Activated CD4-positive, alpha-beta T cell treated with anti-CD3 and anti-CD28 coated beads, Interleukin-2, amount 10 ng/mL, durations not matched to agents 7 days and 5 days (primary cell): ENCODE measurements at regions not wholly inside any gene's neighbourhood (a gene's known extent, or its start where the extent isn't known, plus 50 kb on each side); places are given as distances from the start of the nearest gene placed in this dataset.

ENCODE experiments used
- CTCF ChIA-PET: fragments of 350-600 bp; sonication (Branson Sonifier 250); formaldehyde crosslinking; loops from one replicate; lab custom pipeline; 2021; ENCODE audit warnings: antibody characterized with exemption; lab: Charles Lee
- POLR2A ChIA-PET: fragments of 350-600 bp; sonication (Branson Sonifier 250); formaldehyde crosslinking; loops from one replicate; lab custom pipeline; 2021; ENCODE audit warnings: antibody characterized with exemption; lab: Charles Lee
- DNase-seq: peaks from one replicate; pipeline ENCODE4 v3.0.0-alpha.2; 2020
- H3K27ac Mint-ChIP-seq: one replicate; pipeline ENCODE4 v1.8.0; 2021; ENCODE audit warnings: mild to moderate bottlenecking, moderate library complexity, mixed read lengths
- H3K27me3 Mint-ChIP-seq: one replicate; pipeline ENCODE4 v1.8.0; 2021; ENCODE audit warnings: mixed read lengths
- H3K36me3 Mint-ChIP-seq: one replicate; pipeline ENCODE4 v1.8.0; 2021; ENCODE audit warnings: low read depth, mixed read lengths
- H3K4me1 Mint-ChIP-seq: one replicate; pipeline ENCODE4 v1.8.0; 2021; ENCODE audit warnings: mixed read lengths
- H3K4me3 Mint-ChIP-seq: one replicate; pipeline ENCODE4 v1.8.0; 2021; ENCODE audit warnings: mild to moderate bottlenecking, moderate library complexity, mixed read lengths
- H3K9me3 Mint-ChIP-seq: one replicate; pipeline ENCODE4 v1.8.0; 2021; ENCODE audit warnings: mixed read lengths

GRCh38 chr3:146903927-146904326, 298.8 kb upstream of the PLSCR5 start:
- CTCF ChIA-PET = interaction anchor here (0.9 kb wide), 1 partner anchor 18 kb away, joined by 4 read pairs; no protein-coding TSS in a partner anchor
- no peaks in the 10 kb centered on the region for H3K27me3 Mint-ChIP-seq
- no peak overlapping the region for H3K4me3 Mint-ChIP-seq
- no peak for DNase-seq
- H3K9me3 Mint-ChIP-seq = peaks cover 2% of the 10 kb centered on the region
- H3K4me1 Mint-ChIP-seq = no peaks in the 10 kb centered on the region
- H3K36me3 Mint-ChIP-seq = no peaks in the 10 kb centered on the region
- no peak overlapping the region for H3K27ac Mint-ChIP-seq
- POLR2A ChIA-PET = no interaction called here

- DNase-seq = no peak
- H3K27me3 Mint-ChIP-seq = no peaks in the 10 kb centered on the region
- H3K36me3 Mint-ChIP-seq = no peaks in the 10 kb centered on the region
- no peak overlapping the region for H3K27ac Mint-ChIP-seq
- ChIA-PET CTCF (no interaction called here), POLR2A (no interaction called here)
- no peak overlapping the region for H3K4me3 Mint-ChIP-seq
- H3K9me3 Mint-ChIP-seq = no peaks in the 10 kb centered on the region
- H3K4me1 Mint-ChIP-seq = no peaks in the 10 kb centered on the region
These were observed 294.0 kb upstream of the PLSCR5 start for GRCh38 chr3:146899171-146899570.

GRCh38 chr3:146896711-146897110, 291.6 kb upstream of the PLSCR5 start:
- CTCF ChIA-PET = no interaction called here
- POLR2A ChIA-PET = no interaction called here
- no peak for DNase-seq
- H3K36me3 Mint-ChIP-seq = no peaks in the 10 kb centered on the region
- no peaks in the 10 kb centered on the region for H3K27me3 Mint-ChIP-seq
- H3K4me1 Mint-ChIP-seq = no peaks in the 10 kb centered on the region
- H3K27ac Mint-ChIP-seq = no peak overlapping the region
- H3K9me3 Mint-ChIP-seq = no peaks in the 10 kb centered on the region
- H3K4me3 Mint-ChIP-seq = no peak overlapping the region

- H3K27me3 Mint-ChIP-seq = no peaks in the 10 kb centered on the region
- no peak for DNase-seq
- H3K27ac Mint-ChIP-seq = no peak overlapping the region
- ChIA-PET CTCF (no interaction called here), POLR2A (no interaction called here)
- H3K9me3 Mint-ChIP-seq = no peaks in the 10 kb centered on the region
- H3K36me3 Mint-ChIP-seq = no peaks in the 10 kb centered on the region
- H3K4me1 Mint-ChIP-seq = no peaks in the 10 kb centered on the region
- no peak overlapping the region for H3K4me3 Mint-ChIP-seq
These were observed 290.0 kb upstream of the PLSCR5 start for GRCh38 chr3:146895026-146895749.

GRCh38 chr3:146894406-146894805, 289.3 kb upstream of the PLSCR5 start:
- CTCF ChIA-PET = no interaction called here

GRCh38 chr3:146892041-146892440, 286.9 kb upstream of the PLSCR5 start:
- ChIA-PET POLR2A (no interaction called here), CTCF (no interaction called here)
- Mint-ChIP-seq H3K36me3 (no peaks in the 10 kb centered on the region), H3K4me3 (no peak overlapping the region), H3K4me1 (no peaks in the 10 kb centered on the region), H3K27ac (no peak overlapping the region), H3K9me3 (peaks cover 2% of the 10 kb centered on the region), H3K27me3 (no peaks in the 10 kb centered on the region)
- DNase-seq = no peak

More at GRCh38 chr3:146894406-146894805, 289.3 kb upstream of the PLSCR5 start:
- H3K27me3 Mint-ChIP-seq = no peaks in the 10 kb centered on the region
- H3K9me3 Mint-ChIP-seq = no peaks in the 10 kb centered on the region
- H3K27ac Mint-ChIP-seq = no peak overlapping the region
- H3K4me1 Mint-ChIP-seq = no peaks in the 10 kb centered on the region
- DNase-seq = no peak
- POLR2A ChIA-PET = no interaction called here
- H3K36me3 Mint-ChIP-seq = no peaks in the 10 kb centered on the region
- no peak overlapping the region for H3K4me3 Mint-ChIP-seq

- no peak overlapping the region for H3K4me3 Mint-ChIP-seq
- no peak overlapping the region for H3K27ac Mint-ChIP-seq
- POLR2A ChIA-PET = no interaction called here
- no peaks in the 10 kb centered on the region for H3K36me3 Mint-ChIP-seq
- no peaks in the 10 kb centered on the region for H3K4me1 Mint-ChIP-seq
- peaks cover 2% of the 10 kb centered on the region for H3K9me3 Mint-ChIP-seq
- no peaks in the 10 kb centered on the region for H3K27me3 Mint-ChIP-seq
- DNase-seq = no peak
- CTCF ChIA-PET = no interaction called here
These were observed 284.5 kb upstream of the PLSCR5 start for GRCh38 chr3:146889626-146890025.

- Mint-ChIP-seq H3K4me1 (no peaks in the 10 kb centered on the region), H3K36me3 (no peaks in the 10 kb centered on the region), H3K4me3 (no peak overlapping the region), H3K27ac (no peak overlapping the region), H3K27me3 (no peaks in the 10 kb centered on the region), H3K9me3 (peaks cover 2% of the 10 kb centered on the region)
- ChIA-PET POLR2A (no interaction called here), CTCF (no interaction called here)
- DNase-seq = no peak
These were observed 283.0 kb upstream of the PLSCR5 start for GRCh38 chr3:146888176-146888575.

GRCh38 chr3:146884721-146885120, 279.6 kb upstream of the PLSCR5 start:
- Mint-ChIP-seq H3K27ac (no peak overlapping the region), H3K9me3 (peaks cover 2% of the 10 kb centered on the region), H3K4me1 (no peaks in the 10 kb centered on the region), H3K4me3 (no peak overlapping the region), H3K36me3 (no peaks in the 10 kb centered on the region), H3K27me3 (no peaks in the 10 kb centered on the region)
- ChIA-PET CTCF (no interaction called here), POLR2A (no interaction called here)
- no peak for DNase-seq

GRCh38 chr3:146884296-146884695, 279.1 kb upstream of the PLSCR5 start:
- Mint-ChIP-seq H3K4me1 (no peaks in the 10 kb centered on the region), H3K27ac (no peak overlapping the region), H3K36me3 (no peaks in the 10 kb centered on the region), H3K27me3 (no peaks in the 10 kb centered on the region), H3K9me3 (peaks cover 2% of the 10 kb centered on the region), H3K4me3 (no peak overlapping the region)
- ChIA-PET CTCF (no interaction called here), POLR2A (no interaction called here)
- no peak for DNase-seq

GRCh38 chr3:146883288-146883687, 278.1 kb upstream of the PLSCR5 start:
- Mint-ChIP-seq H3K4me1 (no peaks in the 10 kb centered on the region), H3K27me3 (no peaks in the 10 kb centered on the region), H3K4me3 (no peak overlapping the region), H3K9me3 (peaks cover 2% of the 10 kb centered on the region), H3K36me3 (no peaks in the 10 kb centered on the region), H3K27ac (no peak overlapping the region)
- ChIA-PET POLR2A (no interaction called here), CTCF (no interaction called here)
- no peak for DNase-seq

GRCh38 chr3:146881966-146882760, 277.0 kb upstream of the PLSCR5 start:
- CTCF ChIA-PET = no interaction called here
- no peaks in the 10 kb centered on the region for H3K27me3 Mint-ChIP-seq
- H3K36me3 Mint-ChIP-seq = no peaks in the 10 kb centered on the region
- H3K4me3 Mint-ChIP-seq = no peak overlapping the region
- POLR2A ChIA-PET = no interaction called here
- H3K9me3 Mint-ChIP-seq = no peaks in the 10 kb centered on the region
- H3K27ac Mint-ChIP-seq = no peak overlapping the region
- no peaks in the 10 kb centered on the region for H3K4me1 Mint-ChIP-seq
- DNase-seq = no peak

- Mint-ChIP-seq H3K27ac (no peak overlapping the region), H3K9me3 (no peaks in the 10 kb centered on the region), H3K27me3 (no peaks in the 10 kb centered on the region), H3K4me1 (no peaks in the 10 kb centered on the region), H3K4me3 (no peak overlapping the region), H3K36me3 (no peaks in the 10 kb centered on the region)
- CTCF ChIA-PET = no interaction called here
- POLR2A ChIA-PET = no interaction called here
- no peak for DNase-seq
These were observed 276.2 kb upstream of the PLSCR5 start for GRCh38 chr3:146881356-146881755.
